Ovary (tissue), 3 donors: ENCODE measurements at regions not wholly inside any gene's neighbourhood (a gene's known extent, or its start where the extent isn't known, plus 50 kb on each side); places are given as distances from the start of the nearest gene placed in this dataset.

ENCODE experiments used
- EP300 ChIP-seq: sonication (generic); formaldehyde crosslinking; IDR thresholded peaks from one replicate; pipeline ENCODE4 v1.6.1; 2017; ENCODE audit warnings: antibody characterized with exemption
- POLR2A ChIP-seq: fragments of 450-650 bp; IDR thresholded peaks from one replicate; pipeline ENCODE4 v1.6.1; 2017; ENCODE audit warnings: antibody characterized with exemption, mild to moderate bottlenecking, moderate library complexity
- TF ChIP-seq, protein P1 (sequence below), 3 donors: fragments of 450-650 bp in 2 of 3; fragments of 200-600 bp in 1 of 3; IDR thresholded peaks; one replicate each; pipeline versions ENCODE4 v1.5.1 to v1.8.0; 2016 to 2022; ENCODE audit warnings: antibody characterized with exemption in 3 of 3, mild to moderate bottlenecking in 1 of 3
- donor health status: DM: no; HTN: no; CAD: no.

DNA sequence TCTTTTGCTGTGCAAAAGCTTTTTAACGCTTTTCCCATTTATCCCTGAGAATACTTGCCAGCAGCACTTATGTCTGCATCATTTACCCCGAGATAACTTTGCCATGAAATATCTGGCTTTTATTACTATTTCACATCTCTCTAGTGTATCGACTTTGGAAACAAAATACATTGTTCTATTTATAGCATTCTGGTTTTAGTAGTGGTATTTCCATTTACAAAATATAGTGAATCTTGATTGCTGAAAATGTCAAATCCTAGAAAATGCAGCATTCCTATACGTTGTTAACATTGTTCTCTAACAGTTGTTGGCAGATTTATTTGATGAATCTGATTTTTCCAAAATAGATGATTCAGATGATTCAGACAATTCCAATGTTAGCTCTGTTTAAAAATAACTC lies 189.3 kb upstream of the SPRY2 start:
- TF ChIP-seq, protein P1, sequence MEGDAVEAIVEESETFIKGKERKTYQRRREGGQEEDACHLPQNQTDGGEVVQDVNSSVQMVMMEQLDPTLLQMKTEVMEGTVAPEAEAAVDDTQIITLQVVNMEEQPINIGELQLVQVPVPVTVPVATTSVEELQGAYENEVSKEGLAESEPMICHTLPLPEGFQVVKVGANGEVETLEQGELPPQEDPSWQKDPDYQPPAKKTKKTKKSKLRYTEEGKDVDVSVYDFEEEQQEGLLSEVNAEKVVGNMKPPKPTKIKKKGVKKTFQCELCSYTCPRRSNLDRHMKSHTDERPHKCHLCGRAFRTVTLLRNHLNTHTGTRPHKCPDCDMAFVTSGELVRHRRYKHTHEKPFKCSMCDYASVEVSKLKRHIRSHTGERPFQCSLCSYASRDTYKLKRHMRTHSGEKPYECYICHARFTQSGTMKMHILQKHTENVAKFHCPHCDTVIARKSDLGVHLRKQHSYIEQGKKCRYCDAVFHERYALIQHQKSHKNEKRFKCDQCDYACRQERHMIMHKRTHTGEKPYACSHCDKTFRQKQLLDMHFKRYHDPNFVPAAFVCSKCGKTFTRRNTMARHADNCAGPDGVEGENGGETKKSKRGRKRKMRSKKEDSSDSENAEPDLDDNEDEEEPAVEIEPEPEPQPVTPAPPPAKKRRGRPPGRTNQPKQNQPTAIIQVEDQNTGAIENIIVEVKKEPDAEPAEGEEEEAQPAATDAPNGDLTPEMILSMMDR (IDR thresholded peaks at IDR 0.05): no peak
- no peak for TF ChIP-seq POLR2A
- no peak for TF ChIP-seq EP300
